ENCODE measurements at regions not wholly inside any gene's neighbourhood (a gene's known extent, or its start where the extent isn't known, plus 50 kb on each side); places are given as distances from the start of the nearest gene placed in this dataset.

GRCh38 chr3:56970461-56970879 is 90.0 kb upstream of the SPATA12 start:
- Histone ChIP-seq H2BK20ac (ENCODE audit: low read depth, low read length) (no peak overlapping the region), H2AFZ (replicated peaks; ENCODE audit: low read length, poor library complexity) (no peak overlapping the region), H3K27ac (ENCODE audit: insufficient read depth, low read length) (no peak overlapping the region), H3K79me1 (ENCODE audit: low read depth in 1 of 2, low read length in 2 of 2) (no peaks in the 10 kb centered on the region), H4K20me1 (ENCODE audit: insufficient read depth, low read length) (no peaks in the 10 kb centered on the region), H3K9me1 (ENCODE audit: insufficient read depth, low read length) (no peaks in the 10 kb centered on the region), H2BK120ac (ENCODE audit: low read depth, low read length) (no peak overlapping the region), H3K9me3 (ENCODE audit: control insufficient read depth, insufficient read depth, low read length) (no peaks in the 10 kb centered on the region), H3K36me3 (ENCODE audit: control insufficient read depth, insufficient read depth, low read length) (no peaks in the 10 kb centered on the region), H2BK15ac (ENCODE audit: low read depth, low read length) (no peak overlapping the region), H2AK5ac (ENCODE audit: low read depth, low read length) (no peak overlapping the region), H2BK5ac (ENCODE audit: low read depth, low read length, poor library complexity, severe bottlenecking) (no peak overlapping the region), H3K56ac (ENCODE audit: extremely low read depth, insufficient read depth, low read length) (no peak overlapping the region), H4K5ac (ENCODE audit: low read depth, low read length) (no peak overlapping the region), H3K9ac (ENCODE audit: low read depth, low read length) (no peak overlapping the region), H3K4me2 (ENCODE audit: low read depth, low read length) (no peak overlapping the region), H2AK9ac (replicated peaks; ENCODE audit: low read depth, low read length, poor library complexity) (no peak overlapping the region), H3K4me1 (ENCODE audit: control insufficient read depth, insufficient read depth, low read length) (no peaks in the 10 kb centered on the region), H3K27me3 (ENCODE audit: control insufficient read depth, insufficient read depth, low read length) (no peaks in the 10 kb centered on the region), H3K23ac (ENCODE audit: low read depth, low read length) (no peak overlapping the region), H3K14ac (replicated peaks; ENCODE audit: low read depth, low read length) (no peak overlapping the region), H3K4ac (ENCODE audit: low read depth, low read length) (no peak overlapping the region), H4K91ac (ENCODE audit: insufficient read depth, low read depth, low read length) (no peak overlapping the region), H4K8ac (ENCODE audit: low read depth in 2 of 2, low read length in 2 of 2) (no peak overlapping the region), H3K18ac (ENCODE audit: low read depth, low read length) (no peak overlapping the region), H3K4me3 (ENCODE audit: insufficient read depth, low read depth, low read length) (no peak overlapping the region)
- no peak for ATAC-seq (ENCODE audit: low read depth)
- CTCF ChIA-PET: interaction anchor here (1.0 kb wide), 1 partner anchor 18 kb away, joined by 4 read pairs; no protein-coding TSS in a partner anchor
- TF ChIP-seq BHLHE40 (IDR thresholded peaks at IDR 0.05; ENCODE audit: low read depth, low read length) (no peak), RCOR1 (IDR thresholded peaks at IDR 0.05; ENCODE audit: insufficient replicate concordance, low read length) (no peak), FOS (IDR thresholded peaks at IDR 0.05; ENCODE audit: low read depth, low read length) (no peak), POLR2A (IDR thresholded peaks at IDR 0.05; ENCODE audit: low read depth, low read length) (no peak), MAFK (IDR thresholded peaks at IDR 0.05; ENCODE audit: low read depth, low read length) (no peak), RFX5 (IDR thresholded peaks at IDR 0.05; ENCODE audit: low read depth, low read length) (no peak), CEBPB (IDR thresholded peaks at IDR 0.05; ENCODE audit: low read depth, low read length) (no peak), NFE2L2 (IDR thresholded peaks at IDR 0.05; ENCODE audit: low read depth, low read length) (no peak), RAD21 (IDR thresholded peaks at IDR 0.05; ENCODE audit: low read length) (no peak), USF2 (IDR thresholded peaks at IDR 0.05; ENCODE audit: low read depth, low read length) (no peak), MAZ (IDR thresholded peaks at IDR 0.05; ENCODE audit: borderline replicate concordance, low read depth, low read length) (no peak), SMC3 (IDR thresholded peaks at IDR 0.05; ENCODE audit: low read depth, low read length) (no peak), CHD1 (IDR thresholded peaks at IDR 0.05; ENCODE audit: low read depth, low read length) (no peak), MXI1 (IDR thresholded peaks at IDR 0.05; ENCODE audit: borderline replicate concordance, low read depth, low read length) (no peak)
- TF ChIP-seq, protein P1, sequence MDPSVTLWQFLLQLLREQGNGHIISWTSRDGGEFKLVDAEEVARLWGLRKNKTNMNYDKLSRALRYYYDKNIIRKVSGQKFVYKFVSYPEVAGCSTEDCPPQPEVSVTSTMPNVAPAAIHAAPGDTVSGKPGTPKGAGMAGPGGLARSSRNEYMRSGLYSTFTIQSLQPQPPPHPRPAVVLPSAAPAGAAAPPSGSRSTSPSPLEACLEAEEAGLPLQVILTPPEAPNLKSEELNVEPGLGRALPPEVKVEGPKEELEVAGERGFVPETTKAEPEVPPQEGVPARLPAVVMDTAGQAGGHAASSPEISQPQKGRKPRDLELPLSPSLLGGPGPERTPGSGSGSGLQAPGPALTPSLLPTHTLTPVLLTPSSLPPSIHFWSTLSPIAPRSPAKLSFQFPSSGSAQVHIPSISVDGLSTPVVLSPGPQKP (IDR thresholded peaks at IDR 0.05; ENCODE audit: borderline replicate concordance, low read depth, low read length): no peak
- TF ChIP-seq, protein P2, sequence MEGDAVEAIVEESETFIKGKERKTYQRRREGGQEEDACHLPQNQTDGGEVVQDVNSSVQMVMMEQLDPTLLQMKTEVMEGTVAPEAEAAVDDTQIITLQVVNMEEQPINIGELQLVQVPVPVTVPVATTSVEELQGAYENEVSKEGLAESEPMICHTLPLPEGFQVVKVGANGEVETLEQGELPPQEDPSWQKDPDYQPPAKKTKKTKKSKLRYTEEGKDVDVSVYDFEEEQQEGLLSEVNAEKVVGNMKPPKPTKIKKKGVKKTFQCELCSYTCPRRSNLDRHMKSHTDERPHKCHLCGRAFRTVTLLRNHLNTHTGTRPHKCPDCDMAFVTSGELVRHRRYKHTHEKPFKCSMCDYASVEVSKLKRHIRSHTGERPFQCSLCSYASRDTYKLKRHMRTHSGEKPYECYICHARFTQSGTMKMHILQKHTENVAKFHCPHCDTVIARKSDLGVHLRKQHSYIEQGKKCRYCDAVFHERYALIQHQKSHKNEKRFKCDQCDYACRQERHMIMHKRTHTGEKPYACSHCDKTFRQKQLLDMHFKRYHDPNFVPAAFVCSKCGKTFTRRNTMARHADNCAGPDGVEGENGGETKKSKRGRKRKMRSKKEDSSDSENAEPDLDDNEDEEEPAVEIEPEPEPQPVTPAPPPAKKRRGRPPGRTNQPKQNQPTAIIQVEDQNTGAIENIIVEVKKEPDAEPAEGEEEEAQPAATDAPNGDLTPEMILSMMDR (conservative IDR thresholded peaks at IDR 0.05; ENCODE audit: low read depth, low read length): no peak
- no TSS peak for BruUV-seq (replicated peaks)
- POLR2A ChIA-PET (ENCODE audit: unreplicated experiment): no interaction called here
- 18% methylated on average over 3 of the region's 7 CpGs; no CpG with 5 or more reads in 1 of the 2 experiments for WGBS, 2 experiments (ENCODE audit: extremely low coverage in 2 of 2, insufficient read length in 1 of 2)
- in situ Hi-C loops (cut with MboI; ENCODE audit: low sequenced_read_pairs) (no loop called here), dilution Hi-C loops (cut with HindIII; ENCODE audit: low sequenced_read_pairs, unreplicated experiment) (no loop called here), intact Hi-C loops (cut with micrococcal nuclease) (no loop called here)
- peak; percentile 18 for DNase-seq
